ENCODE measurements at regions not wholly inside any gene's neighbourhood (a gene's known extent, or its start where the extent isn't known, plus 50 kb on each side); places are given as distances from the start of the nearest gene placed in this dataset.
A peak's percentile ranks its signal among the peaks of the same experiment; 100 is the strongest.

DNA sequence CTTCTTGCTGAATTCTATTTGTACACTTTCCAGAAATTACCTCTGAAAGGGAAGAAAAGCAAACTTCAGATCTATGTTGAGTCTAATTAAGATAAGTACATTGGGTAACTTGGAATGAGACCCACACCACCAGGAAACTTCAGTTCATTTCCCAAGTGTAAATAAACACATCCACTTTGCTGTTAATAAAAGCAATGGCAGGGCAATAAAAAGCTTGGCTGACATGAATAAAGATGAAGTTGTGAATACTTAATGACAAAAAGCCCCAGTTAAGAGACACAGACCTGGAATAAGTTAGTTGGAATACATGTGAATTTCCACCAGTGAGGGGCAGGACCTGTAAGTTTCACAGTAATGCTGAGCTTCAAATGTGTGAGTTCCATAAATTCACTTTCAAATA, 83.3 kb downstream of the MEX3B start:
- no peak for DNase-seq (ENCODE audit: low read depth)
- TF ChIP-seq, protein P1, sequence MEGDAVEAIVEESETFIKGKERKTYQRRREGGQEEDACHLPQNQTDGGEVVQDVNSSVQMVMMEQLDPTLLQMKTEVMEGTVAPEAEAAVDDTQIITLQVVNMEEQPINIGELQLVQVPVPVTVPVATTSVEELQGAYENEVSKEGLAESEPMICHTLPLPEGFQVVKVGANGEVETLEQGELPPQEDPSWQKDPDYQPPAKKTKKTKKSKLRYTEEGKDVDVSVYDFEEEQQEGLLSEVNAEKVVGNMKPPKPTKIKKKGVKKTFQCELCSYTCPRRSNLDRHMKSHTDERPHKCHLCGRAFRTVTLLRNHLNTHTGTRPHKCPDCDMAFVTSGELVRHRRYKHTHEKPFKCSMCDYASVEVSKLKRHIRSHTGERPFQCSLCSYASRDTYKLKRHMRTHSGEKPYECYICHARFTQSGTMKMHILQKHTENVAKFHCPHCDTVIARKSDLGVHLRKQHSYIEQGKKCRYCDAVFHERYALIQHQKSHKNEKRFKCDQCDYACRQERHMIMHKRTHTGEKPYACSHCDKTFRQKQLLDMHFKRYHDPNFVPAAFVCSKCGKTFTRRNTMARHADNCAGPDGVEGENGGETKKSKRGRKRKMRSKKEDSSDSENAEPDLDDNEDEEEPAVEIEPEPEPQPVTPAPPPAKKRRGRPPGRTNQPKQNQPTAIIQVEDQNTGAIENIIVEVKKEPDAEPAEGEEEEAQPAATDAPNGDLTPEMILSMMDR (conservative IDR thresholded peaks at IDR 0.05; ENCODE audit: low read depth, low read length) = no peak
- H3K4me3 ChIP-seq (ENCODE audit: low read depth, low read length) = no peak overlapping the region

DNA sequence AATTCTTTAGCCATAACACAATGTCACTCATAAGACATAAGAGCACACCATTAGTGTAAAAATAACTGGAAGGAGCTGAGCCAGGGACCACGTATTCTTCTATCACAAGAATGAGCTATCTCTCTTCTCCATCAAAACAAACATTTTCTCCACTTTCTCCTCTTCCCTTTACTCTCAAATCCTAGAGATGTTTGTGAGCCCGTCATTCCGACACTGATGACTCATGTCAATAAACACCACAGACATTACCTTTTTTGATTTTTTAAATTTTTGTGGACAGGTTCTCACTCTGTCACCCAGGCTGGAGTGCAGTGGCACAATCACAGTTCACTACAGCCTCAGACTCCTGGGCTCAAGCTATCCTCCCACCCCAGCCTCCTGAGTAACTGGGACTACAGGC, 86.6 kb downstream of the MEX3B start:
- TF ChIP-seq, protein P1 (conservative IDR thresholded peaks at IDR 0.05; ENCODE audit: low read depth, low read length) = no peak
- H3K4me3 ChIP-seq (ENCODE audit: low read depth, low read length) = no peak overlapping the region
- no peak for DNase-seq (ENCODE audit: low read depth)

DNA sequence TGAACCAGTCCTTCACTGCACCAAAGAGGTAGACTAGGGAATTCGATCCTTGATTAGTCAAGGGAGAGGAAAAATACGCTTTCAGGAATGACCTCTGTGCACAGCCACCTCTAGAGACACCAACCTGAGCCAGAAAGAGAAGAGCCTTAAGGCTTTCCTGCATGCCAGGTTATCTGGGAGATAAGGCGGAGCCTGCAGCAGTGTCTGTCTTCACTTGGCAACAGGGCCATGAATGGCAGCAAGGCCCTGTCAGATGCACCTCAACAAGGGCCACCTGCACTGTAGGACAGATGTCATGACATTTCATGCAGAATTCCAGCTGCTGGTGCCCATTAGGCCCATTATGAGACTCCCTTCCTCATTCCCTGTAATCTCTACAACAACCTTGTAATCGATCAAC, 88.1 kb downstream of the MEX3B start:
- no peak overlapping the region for H3K4me3 ChIP-seq (ENCODE audit: low read depth, low read length)
- TF ChIP-seq, protein P1 (conservative IDR thresholded peaks at IDR 0.05; ENCODE audit: low read depth, low read length) = no peak
- no peak for DNase-seq (ENCODE audit: low read depth)

DNA sequence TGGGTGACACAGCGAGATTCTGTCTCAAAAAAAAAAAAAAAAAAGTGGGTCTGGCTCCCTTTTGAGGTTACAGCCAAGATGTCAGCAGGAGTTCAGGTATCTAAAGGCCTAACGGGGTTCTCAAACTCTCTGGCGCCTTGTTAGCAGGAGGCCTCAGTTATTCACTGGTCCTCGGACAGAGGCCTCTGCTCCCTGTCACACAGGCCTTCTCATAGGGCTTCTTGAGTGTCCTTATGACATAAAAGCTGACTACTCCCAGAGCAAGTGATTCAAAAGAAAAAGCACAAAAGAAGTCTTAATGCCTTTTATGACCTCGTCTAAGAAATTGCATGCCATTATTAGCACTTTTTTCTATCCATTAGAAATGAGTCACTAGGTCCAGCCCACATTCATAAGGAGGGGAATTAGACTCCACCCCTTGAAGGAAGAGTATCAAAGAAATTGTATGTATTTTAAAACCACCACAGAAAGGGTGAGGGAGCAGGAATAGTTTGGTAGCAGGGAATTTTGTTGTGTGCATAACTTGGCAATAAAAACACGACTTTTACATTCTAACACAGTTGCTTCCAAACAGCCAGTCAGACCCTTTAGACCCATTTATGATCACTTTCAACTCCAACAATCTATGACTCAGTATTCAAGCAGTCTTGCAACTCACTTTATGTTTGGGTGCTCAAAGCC, 90.3 kb downstream of the MEX3B start:
- TF ChIP-seq, protein P1 (conservative IDR thresholded peaks at IDR 0.05; ENCODE audit: low read depth, low read length) = no peak

DNA sequence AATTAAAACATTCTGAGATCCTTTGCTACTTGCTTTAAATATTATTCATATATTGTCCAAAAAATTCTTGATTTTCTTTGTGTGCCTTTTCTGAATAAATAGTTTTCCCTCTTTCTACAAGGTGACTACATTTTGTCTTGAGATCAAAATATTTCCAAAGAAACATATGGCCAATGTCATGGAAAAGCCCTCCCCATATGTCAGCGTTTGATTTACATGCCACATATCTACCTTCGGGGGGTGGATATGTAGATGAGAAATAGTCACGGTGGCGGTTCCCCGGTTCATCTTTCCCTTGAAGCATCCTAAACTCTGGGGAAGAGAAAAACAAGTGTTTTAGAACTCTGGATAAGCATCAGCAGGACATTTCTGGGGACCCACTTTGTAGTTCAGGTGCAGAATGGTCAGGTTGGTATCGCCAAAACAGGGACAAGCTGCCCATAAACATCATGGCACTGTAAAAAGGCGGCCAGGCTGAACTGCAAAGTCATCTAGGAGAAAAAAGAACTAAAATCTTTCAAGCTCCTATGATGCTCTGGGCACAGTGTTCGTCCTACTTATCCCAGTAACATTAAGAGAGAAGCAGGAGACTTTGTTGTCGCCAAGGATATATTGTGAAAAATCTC, 91.5 kb downstream of the MEX3B start:
- TF ChIP-seq, protein P1 (conservative IDR thresholded peaks at IDR 0.05; ENCODE audit: low read depth, low read length) = no peak
- no peak for DNase-seq (ENCODE audit: low read depth)
- H3K4me3 ChIP-seq (ENCODE audit: low read depth, low read length) = no peak overlapping the region

More for the DNA sequence above, 90.3 kb downstream of the MEX3B start:
- DNase-seq (ENCODE audit: low read depth) = peak; percentile 43
- no peak overlapping the region for H3K4me3 ChIP-seq (ENCODE audit: low read depth, low read length)

DNA sequence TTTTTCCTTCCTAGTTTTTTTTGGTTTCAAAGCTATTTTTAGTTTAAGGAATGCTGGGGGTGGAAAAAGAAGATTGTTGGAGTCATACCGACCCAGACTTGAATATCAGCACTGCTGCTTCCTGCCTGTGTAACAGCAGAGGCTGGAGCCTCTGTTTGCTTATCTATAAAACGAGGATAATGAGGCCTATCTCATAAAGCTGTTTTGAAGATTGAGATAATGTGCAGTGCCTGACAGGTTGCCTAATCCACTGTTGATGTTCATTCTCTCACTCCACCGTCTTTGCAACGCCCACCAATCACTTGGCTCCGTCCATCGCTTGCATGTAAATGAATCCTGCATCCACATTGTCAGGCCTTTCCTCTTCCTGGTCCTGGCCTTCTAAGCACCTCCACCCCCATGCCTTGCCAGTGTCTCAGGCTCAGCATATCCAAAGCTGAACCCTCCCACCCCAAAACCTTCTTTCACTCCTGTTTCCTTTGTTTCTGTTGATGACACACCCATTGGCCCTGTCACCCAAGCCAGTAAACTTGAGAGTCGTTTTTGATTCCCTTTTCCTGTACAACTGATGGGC, 94.9 kb downstream of the MEX3B start:
- no peak overlapping the region for H3K4me3 ChIP-seq (ENCODE audit: low read depth, low read length)
- peak; percentile 60 for DNase-seq (ENCODE audit: low read depth)
- TF ChIP-seq, protein P1 (conservative IDR thresholded peaks at IDR 0.05; ENCODE audit: low read depth, low read length) = no peak
